Neural cell (in vitro differentiated cells): ENCODE measurements at regions not wholly inside any gene's neighbourhood (a gene's known extent, or its start where the extent isn't known, plus 50 kb on each side); places are given as distances from the start of the nearest gene placed in this dataset.

ENCODE experiments used
- H2AFZ ChIP-seq: fragments of 200-600, 300-800 bp; sonication (generic), shearing (Covaris generic); 2 replicates; pipeline ENCODE4 v1.6.0; 2014; ENCODE audit warnings: low read depth, mild to moderate bottlenecking, antibody characterized with exemption, low read length, moderate library complexity
- H3F3A ChIP-seq: fragments of 200-600 bp; shearing (Covaris generic); 2 replicates; pipeline ENCODE4 v1.6.1; 2016; ENCODE audit warnings: mild to moderate bottlenecking, moderate library complexity, mixed read lengths, antibody characterized with exemption, low read length; ENCODE audit not compliant: insufficient read depth, poor library complexity, severe bottlenecking
- H3K27ac ChIP-seq: fragments of 200-600, 300-800 bp; sonication (generic), shearing (Covaris generic); 2 replicates; pipeline ENCODE4 v1.5.1; 2014; ENCODE audit warnings: mild to moderate bottlenecking, low read length, moderate library complexity
- H3K27me3 ChIP-seq: fragments of 300-800, 200-600 bp; sonication (generic), shearing (Covaris generic); 2 replicates; pipeline ENCODE4 v1.6.0; 2014; ENCODE audit warnings: mild to moderate bottlenecking, low read depth, low read length, moderate library complexity; ENCODE audit not compliant: insufficient read depth
- H3K36me3 ChIP-seq: fragments of 300-800, 200-600 bp; sonication (generic), shearing (Covaris generic); 2 replicates; pipeline ENCODE4 v1.5.1; 2014; ENCODE audit warnings: mild to moderate bottlenecking, antibody characterized with exemption, low read length, moderate library complexity; ENCODE audit not compliant: insufficient read depth
- H3K4me2 ChIP-seq: fragments of 300-800, 200-600 bp; sonication (generic), shearing (Covaris generic); 2 replicates; pipeline ENCODE4 v1.6.0; 2014; ENCODE audit warnings: mild to moderate bottlenecking, low read length
- H3K4me3 ChIP-seq: fragments of 300-800, 200-600 bp; sonication (generic), shearing (Covaris generic); 2 replicates; pipeline ENCODE4 v1.5.1; 2014; ENCODE audit warnings: mild to moderate bottlenecking, low read length, moderate library complexity
- H3K79me2 ChIP-seq: fragments of 200-600 bp; shearing (Covaris generic); replicated peaks from 2 replicates; pipeline ENCODE4 v1.6.0; 2014; ENCODE audit warnings: mild to moderate bottlenecking, low read length, moderate library complexity; ENCODE audit not compliant: insufficient read depth
- H3K9ac ChIP-seq: fragments of 300-800, 200-600 bp; sonication (generic), shearing (Covaris generic); 2 replicates; pipeline ENCODE4 v1.6.1; 2016; ENCODE audit warnings: mild to moderate bottlenecking, low read length, mixed read lengths
- H3K9me2 ChIP-seq: fragments of 200-600 bp; shearing (Covaris generic); 2 replicates; pipeline ENCODE4 v1.6.1; 2016; ENCODE audit warnings: mild to moderate bottlenecking, low read length, mixed read lengths; ENCODE audit not compliant: insufficient read depth
- H3K9me3 ChIP-seq: fragments of 200-600, 300-800 bp; sonication (generic), shearing (Covaris generic); 2 replicates; pipeline ENCODE4 v1.6.1; 2016; ENCODE audit warnings: mild to moderate bottlenecking, mixed run types, low read length, moderate library complexity, mixed read lengths
- H4K20me1 ChIP-seq: fragments of 200-600 bp; shearing (Covaris generic); 2 replicates; pipeline ENCODE4 v1.6.1; 2016; ENCODE audit warnings: mild to moderate bottlenecking, mixed run types; ENCODE audit not compliant: insufficient read depth
- EP300 ChIP-seq: fragments of 450-650 bp; conservative IDR thresholded peaks from 2 replicates; pipeline ENCODE4 v1.6.1; 2014; ENCODE audit warnings: antibody characterized with exemption, mild to moderate bottlenecking, moderate library complexity; ENCODE audit not compliant: poor library complexity, severe bottlenecking
- EZH2 ChIP-seq: fragments of 200-600, 300-800 bp; shearing (Covaris generic), sonication (generic); IDR thresholded peaks from 2 replicates; pipeline ENCODE4 v1.6.1; 2014; ENCODE audit warnings: antibody characterized with exemption, low read length, borderline replicate concordance, mild to moderate bottlenecking; ENCODE audit not compliant: insufficient read depth, poor library complexity, severe bottlenecking
- MXI1 ChIP-seq: fragments of 450-650 bp; conservative IDR thresholded peaks from 2 replicates; pipeline ENCODE4 v1.6.1; 2014; ENCODE audit warnings: antibody characterized with exemption, mild to moderate bottlenecking; ENCODE audit not compliant: poor library complexity, severe bottlenecking
- POLR2AphosphoS5 ChIP-seq: IDR thresholded peaks from 2 replicates; pipeline ENCODE4 v1.6.1; 2012
- RAD21 ChIP-seq: fragments of 450-650 bp; conservative IDR thresholded peaks from 2 replicates; pipeline ENCODE4 v1.6.1; 2014; ENCODE audit warnings: antibody characterized with exemption, mild to moderate bottlenecking, moderate library complexity
- REST ChIP-seq: IDR thresholded peaks from 2 replicates; pipeline ENCODE4 v1.6.1; 2012; ENCODE audit warnings: borderline replicate concordance
- SMC3 ChIP-seq: fragments of 450-650 bp; conservative IDR thresholded peaks from 2 replicates; pipeline ENCODE4 v1.6.1; 2014; ENCODE audit warnings: antibody characterized with exemption, mild to moderate bottlenecking, moderate library complexity; ENCODE audit not compliant: poor library complexity
- TAF1 ChIP-seq: IDR thresholded peaks from 2 replicates; pipeline ENCODE4 v1.6.1; 2012; ENCODE audit warnings: low read depth
- TF ChIP-seq, protein P1 (sequence below): fragments of 450-650 bp; IDR thresholded peaks from 2 replicates; pipeline ENCODE4 v1.5.1; 2014; ENCODE audit warnings: antibody characterized with exemption, mild to moderate bottlenecking, moderate library complexity; ENCODE audit not compliant: poor library complexity, severe bottlenecking

GRCh38 chr9:16136961-16137360 is 584.1 kb downstream of the CCDC171 start:
- no peak for TF ChIP-seq TAF1
- TF ChIP-seq SMC3, result no peak
- no peak for TF ChIP-seq RAD21
- TF ChIP-seq MXI1, result no peak
- no peak for TF ChIP-seq EP300
- TF ChIP-seq, protein P1, sequence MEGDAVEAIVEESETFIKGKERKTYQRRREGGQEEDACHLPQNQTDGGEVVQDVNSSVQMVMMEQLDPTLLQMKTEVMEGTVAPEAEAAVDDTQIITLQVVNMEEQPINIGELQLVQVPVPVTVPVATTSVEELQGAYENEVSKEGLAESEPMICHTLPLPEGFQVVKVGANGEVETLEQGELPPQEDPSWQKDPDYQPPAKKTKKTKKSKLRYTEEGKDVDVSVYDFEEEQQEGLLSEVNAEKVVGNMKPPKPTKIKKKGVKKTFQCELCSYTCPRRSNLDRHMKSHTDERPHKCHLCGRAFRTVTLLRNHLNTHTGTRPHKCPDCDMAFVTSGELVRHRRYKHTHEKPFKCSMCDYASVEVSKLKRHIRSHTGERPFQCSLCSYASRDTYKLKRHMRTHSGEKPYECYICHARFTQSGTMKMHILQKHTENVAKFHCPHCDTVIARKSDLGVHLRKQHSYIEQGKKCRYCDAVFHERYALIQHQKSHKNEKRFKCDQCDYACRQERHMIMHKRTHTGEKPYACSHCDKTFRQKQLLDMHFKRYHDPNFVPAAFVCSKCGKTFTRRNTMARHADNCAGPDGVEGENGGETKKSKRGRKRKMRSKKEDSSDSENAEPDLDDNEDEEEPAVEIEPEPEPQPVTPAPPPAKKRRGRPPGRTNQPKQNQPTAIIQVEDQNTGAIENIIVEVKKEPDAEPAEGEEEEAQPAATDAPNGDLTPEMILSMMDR, result no peak
- no peak for TF ChIP-seq POLR2AphosphoS5
- TF ChIP-seq REST, result no peak
- TF ChIP-seq EZH2, result no peak
- Histone ChIP-seq H3K4me2 (no peak overlapping the region), H4K20me1 (no peaks in the 10 kb centered on the region), H3K4me3 (no peak overlapping the region), H3K9ac (no peak overlapping the region), H3K36me3 (no peaks in the 10 kb centered on the region), H3K27me3 (no peaks in the 10 kb centered on the region), H3F3A (no peaks in the 10 kb centered on the region), H2AFZ (no peak overlapping the region), H3K9me2 (no peaks in the 10 kb centered on the region), H3K9me3 (no peaks in the 10 kb centered on the region), H3K27ac (no peak overlapping the region), H3K79me2 (no peaks in the 10 kb centered on the region)

- H2AFZ ChIP-seq, result no peak overlapping the region
- TF ChIP-seq EP300 (no peak), EZH2 (no peak), TAF1 (no peak), SMC3 (no peak), MXI1 (no peak), POLR2AphosphoS5 (no peak), RAD21 (no peak), REST (no peak)
- TF ChIP-seq, protein P1, result no peak
Observed at GRCh38 chr9:16138561-16139491, 586.0 kb downstream of the CCDC171 start.

More at GRCh38 chr9:16138561-16139491, 586.0 kb downstream of the CCDC171 start:
- H3K9me2 ChIP-seq, result no peaks in the 10 kb centered on the region
- no peaks in the 10 kb centered on the region for H3K9me3 ChIP-seq
- no peak overlapping the region for H3K4me2 ChIP-seq
- no peaks in the 10 kb centered on the region for H3K27me3 ChIP-seq
- no peaks in the 10 kb centered on the region for H3F3A ChIP-seq
- H4K20me1 ChIP-seq, result no peaks in the 10 kb centered on the region
- no peaks in the 10 kb centered on the region for H3K36me3 ChIP-seq
- no peaks in the 10 kb centered on the region for H3K79me2 ChIP-seq
- H3K9ac ChIP-seq, result no peak overlapping the region
- no peak overlapping the region for H3K4me3 ChIP-seq
- no peak overlapping the region for H3K27ac ChIP-seq
